GM19468 (cell line): ENCODE measurements at regions not wholly inside any gene's neighbourhood (a gene's known extent, or its start where the extent isn't known, plus 50 kb on each side); places are given as distances from the start of the nearest gene placed in this dataset.

Experiments
- ATAC-seq: cut with Tn5 transposase; IDR thresholded peaks from one replicate; pipeline ENCODE4 v1.9.1; 2021; ENCODE audit warnings: mild to moderate bottlenecking, moderate library complexity, moderate number of reproducible peaks; ENCODE audit not compliant: unreplicated experiment; ENCODE audit errors: extremely low read depth

- no peak for ATAC-seq
These were observed 1016.8 kb downstream of the CNTNAP5 start for GRCh38 chr2:125041846-125042245.

DNA sequence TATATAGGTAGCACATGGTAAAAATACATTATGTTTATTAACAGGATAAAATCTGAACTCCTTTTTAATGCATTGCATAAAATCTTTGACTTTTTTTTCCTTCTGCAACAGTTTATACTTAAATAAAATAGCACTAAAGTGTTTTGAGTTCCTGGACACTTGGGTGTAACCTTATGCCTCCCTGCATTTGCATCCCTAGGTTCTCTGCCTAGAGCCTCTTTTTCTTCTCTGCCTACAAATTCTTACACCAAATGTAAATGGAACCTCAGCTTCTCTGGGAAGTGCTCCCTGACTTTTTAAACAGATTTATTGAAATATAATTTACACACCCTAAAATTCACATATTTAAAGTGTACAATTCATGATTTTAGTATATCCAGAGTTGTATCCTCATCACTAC, 1017.6 kb downstream of the CNTNAP5 start:
- no peak for ATAC-seq

GRCh38 chr2:125070726-125071505, 1045.8 kb downstream of the CNTNAP5 start:
- no peak for ATAC-seq

DNA sequence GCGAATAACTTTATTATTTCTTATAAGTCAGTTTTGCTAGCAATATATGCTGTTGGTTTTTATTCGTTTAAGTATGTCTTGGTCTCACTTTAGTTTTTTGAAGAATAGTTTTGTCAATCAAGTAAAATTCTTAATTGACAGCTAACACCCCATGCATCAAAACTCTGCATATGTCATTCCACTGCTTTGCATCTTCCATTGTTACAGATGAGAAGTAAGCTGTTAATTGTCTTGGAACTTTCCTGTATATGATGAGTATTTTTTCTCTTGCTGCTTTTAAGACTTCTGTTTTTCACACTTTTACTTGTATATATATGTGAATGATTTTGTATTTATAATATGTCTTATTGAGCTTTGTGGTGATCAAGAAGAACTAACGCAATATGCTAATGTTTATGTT, 1048.4 kb downstream of the CNTNAP5 start:
- no peak for ATAC-seq

DNA sequence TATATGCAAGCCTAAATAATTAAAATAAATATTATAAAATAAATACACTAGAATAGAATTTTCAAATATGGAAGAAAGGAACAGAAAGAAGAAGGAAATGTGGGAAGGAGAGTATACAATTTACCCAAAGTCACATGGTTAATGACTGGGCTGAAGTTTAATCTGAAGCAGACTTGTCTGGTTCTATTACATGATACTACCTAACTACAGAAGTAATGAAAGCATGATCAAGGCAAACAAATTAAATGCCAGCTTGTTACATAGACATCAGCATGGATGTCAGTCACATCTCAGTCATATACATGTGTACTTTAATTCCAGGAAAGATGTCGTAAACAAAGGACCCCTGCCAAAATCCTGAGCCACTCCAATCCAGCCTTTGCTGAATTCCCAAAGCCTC, 1060.8 kb downstream of the CNTNAP5 start:
- no peak for ATAC-seq

DNA sequence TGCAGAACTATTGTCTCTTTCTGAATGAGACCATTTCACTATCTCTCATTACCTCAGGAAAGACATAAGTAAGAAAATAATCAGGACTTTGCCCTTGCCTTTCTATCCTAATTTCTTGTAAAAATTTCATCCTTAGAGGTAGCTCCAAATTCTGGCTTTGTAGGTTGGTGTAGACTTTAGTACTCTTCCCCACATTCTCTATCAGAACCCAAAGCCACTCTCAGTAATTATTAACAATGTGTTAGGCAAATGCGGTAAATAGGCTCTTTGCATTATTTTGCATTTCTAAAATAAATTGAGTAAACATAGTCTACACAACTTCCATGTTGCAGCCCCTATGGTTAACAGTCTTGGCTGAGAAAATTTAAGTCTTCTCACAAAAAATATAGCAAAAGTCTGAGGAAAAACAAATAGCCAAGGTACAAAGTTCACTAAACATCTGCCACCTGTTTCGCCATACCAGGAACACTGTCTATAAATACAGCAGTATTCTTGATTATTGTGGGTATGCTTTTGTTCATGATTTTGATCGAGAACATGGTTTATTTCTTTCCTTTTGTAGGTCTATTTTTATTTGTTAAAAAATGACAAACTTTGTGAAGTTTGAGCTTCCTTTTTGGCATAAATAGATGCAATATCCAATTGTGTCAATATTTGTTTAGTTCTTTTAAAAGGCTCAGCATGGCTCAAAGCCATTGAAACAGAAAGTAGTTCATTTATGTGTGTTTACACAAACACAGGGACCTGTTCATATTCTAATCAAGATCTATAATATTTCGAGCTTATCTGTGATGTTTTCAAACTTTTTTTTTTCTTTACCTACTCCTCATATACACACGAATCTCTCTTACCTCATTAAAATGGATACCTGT, 1061.5 kb downstream of the CNTNAP5 start:
- ATAC-seq = no peak

GRCh38 chr2:125092276-125093009, 1067.4 kb downstream of the CNTNAP5 start:
- ATAC-seq = no peak

DNA sequence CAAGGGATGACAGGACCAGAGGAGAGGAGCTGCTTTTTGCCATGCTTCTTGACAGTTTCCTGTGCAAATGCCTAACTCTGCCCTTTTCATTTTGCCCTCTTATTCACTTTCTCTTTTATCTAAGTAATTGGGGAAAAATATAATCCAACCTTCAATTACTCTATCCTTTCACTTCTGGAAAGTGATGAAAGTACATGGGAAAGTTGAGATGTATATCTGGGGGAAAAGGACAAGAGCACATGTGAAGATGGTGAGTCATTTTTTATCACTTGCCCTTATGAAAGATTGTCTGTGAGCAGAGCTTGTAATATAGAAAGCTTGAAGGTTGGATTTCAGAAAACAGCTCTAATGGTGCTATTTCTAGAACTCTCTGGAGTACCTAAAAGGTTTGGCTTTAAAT, 1070.7 kb downstream of the CNTNAP5 start:
- ATAC-seq = no peak

GRCh38 chr2:125106710-125107109, 1081.6 kb downstream of the CNTNAP5 start:
- no peak for ATAC-seq

- no peak for ATAC-seq
These were observed 1082.4 kb downstream of the CNTNAP5 start for GRCh38 chr2:125107446-125107845.

DNA sequence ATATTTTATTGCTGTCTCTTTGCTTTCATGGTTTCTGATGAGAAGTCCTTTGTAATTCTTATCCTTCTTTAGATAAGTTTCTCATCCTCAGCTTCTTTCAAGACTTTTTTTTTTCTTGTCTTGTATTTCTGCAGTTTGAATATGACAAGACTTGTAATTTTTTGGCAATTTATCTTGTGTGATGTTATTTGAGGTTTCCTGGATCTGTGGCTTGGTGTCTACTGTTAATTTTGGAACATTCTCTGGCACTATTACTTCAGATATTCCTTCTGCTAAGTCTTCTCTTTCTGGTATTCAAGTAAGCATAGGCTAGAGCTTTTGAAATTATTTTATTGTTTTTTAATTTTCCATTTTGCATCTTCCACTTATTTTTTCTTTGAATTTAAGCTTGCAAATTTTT, 1083.2 kb downstream of the CNTNAP5 start:
- ATAC-seq = no peak

DNA sequence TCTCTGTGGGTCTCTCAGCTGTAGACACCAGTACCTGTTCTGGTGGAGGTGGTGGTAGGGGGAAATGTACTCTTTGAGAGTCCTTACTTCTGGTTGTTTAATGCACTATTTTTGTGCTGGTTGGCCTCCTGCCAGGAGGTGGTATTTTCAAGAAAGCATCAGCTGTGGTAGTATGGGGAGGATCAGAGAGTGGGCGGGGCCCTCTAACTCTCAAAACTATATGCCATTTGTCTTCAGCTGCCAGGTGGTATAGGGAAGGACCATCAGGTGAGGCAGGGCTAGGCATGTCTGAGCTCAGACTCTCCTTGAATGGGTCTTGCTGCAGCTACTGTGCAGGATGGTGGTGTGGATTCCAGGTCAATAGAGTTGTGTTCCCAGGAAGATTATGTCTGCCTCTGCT, 1100.8 kb downstream of the CNTNAP5 start:
- ATAC-seq = no peak

- no peak for ATAC-seq
These were observed 1135.9 kb downstream of the CNTNAP5 start for GRCh38 chr2:125160947-125161346.

- no peak for ATAC-seq
These were observed 1142.1 kb downstream of the CNTNAP5 start for GRCh38 chr2:125167152-125167551.

- no peak for ATAC-seq
These were observed 1142.7 kb downstream of the CNTNAP5 start for GRCh38 chr2:125167820-125168219.

DNA sequence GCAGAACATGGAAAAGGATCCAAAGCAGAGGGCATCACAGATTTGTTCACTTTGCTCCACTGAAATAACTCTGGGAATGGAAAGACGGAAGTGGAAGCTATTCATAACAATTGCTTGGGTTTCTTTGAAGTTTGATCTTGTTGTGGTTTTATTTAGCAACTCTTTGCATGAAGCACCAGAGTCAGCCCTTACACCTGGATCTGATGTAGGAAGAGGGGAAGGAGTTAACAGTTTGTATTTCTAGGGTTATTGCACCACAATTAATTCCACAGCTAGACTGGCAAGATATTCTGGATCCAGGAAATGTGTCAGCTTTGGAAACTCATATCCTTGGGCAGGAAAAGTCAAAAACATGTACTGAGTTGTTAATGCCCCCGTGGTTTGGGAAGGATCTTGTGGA, 1143.4 kb downstream of the CNTNAP5 start:
- no peak for ATAC-seq

- no peak for ATAC-seq
These were observed 1144.1 kb downstream of the CNTNAP5 start for GRCh38 chr2:125169022-125169763.

DNA sequence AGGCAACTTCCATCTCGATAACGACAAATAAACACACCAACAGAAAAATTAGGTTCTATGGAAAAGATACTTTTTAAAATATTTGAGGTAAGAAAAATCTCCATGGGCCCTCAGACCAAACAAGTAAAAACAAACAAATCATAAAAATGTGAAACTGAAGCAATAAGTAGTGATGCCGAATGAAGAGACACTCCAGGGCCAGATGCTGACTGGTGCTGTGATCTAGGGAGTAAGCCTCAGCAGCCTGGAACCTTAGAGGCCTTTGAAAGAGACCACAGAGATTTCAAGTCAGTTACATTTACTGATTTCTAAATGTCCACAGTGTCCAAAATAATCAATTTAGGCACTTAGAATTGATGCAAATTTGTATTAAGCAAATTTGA, 1144.7 kb downstream of the CNTNAP5 start:
- no peak for ATAC-seq

- no peak for ATAC-seq
These were observed 1147.1 kb downstream of the CNTNAP5 start for GRCh38 chr2:125172181-125172580.

- ATAC-seq = no peak
These were observed 1150.3 kb downstream of the CNTNAP5 start for GRCh38 chr2:125175415-125175814.
